DMS79 (cell line): ENCODE measurements at regions not wholly inside any gene's neighbourhood (a gene's known extent, or its start where the extent isn't known, plus 50 kb on each side); places are given as distances from the start of the nearest gene placed in this dataset.
"Not testable (repeated sequence)": the region's sequence is repeated elsewhere in the genome, so short reads cannot be mapped to it uniquely, and the experiment has no call there.

Experiments
- DNase-seq: peaks from one replicate; lab custom pipeline; 2025; lab: John Stamatoyannopoulos, UW

- DNase-seq = no peak
Measured at GRCh38 chr7:142439739-142440138, 181.9 kb upstream of the PRSS58 start.

DNA sequence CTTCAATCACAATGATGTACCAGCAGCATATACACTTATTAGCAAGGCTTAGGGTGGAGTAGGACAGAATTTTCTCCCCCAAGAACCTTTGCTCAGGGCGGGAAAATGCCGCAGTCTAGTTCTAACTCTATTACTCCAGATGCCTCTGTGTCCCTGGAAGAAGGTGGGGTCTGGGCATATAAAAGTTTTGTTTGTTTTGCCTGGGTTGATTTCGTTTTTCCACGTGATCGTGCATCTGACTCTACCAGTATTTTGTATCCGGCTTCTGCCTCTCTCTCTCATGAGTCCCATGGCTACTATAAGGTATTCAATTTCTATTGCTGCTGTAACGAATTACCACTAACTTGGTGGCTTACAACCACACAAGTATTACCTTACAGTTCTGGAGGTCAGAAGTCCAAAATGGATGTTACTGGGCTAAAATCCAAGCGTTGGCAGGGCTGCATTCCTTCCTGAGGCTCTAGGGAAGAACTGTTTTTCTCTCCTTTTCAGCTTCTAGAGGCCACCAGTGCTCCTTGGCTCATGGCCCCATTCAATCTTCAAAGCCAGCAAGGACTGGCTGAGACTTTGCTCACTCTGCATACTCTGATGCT lies 181.2 kb upstream of the PRSS58 start:
- DNase-seq = no peak

DNA sequence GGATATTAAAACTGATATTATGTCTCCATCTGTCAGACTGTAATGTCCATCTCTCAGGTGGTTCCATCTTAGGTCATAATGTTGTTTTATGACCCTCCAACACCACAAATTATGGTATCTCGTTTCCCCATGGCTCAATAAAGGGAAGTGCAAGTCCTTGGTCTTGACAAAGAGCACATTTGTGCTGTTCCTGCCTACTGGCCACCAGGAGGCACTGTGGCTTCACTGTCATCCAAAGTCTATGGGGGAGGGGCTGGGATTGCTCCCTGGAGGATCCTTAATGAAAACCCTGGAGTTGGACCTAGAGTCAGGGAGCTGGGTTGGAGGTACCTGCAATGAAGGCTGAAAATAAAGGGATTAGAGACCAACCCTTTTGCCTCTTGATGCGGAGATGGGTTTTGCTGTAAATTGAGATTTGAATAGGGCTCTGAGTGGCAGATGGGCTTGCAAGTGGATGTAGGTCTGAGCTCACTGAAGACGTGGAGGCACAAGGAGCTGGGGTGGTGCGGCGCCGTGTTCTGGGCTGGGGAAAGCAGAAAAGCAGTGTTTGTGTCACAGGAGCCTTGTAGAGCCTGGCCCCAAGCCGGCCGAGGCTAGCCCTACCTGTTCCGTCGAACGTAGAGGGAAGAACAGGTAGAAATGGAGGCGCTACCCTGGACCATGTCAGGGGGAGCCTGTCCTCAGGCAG lies 180.5 kb upstream of the PRSS58 start:
- DNase-seq = no peak

GRCh38 chr7:142437741-142438140 lies 179.9 kb upstream of the PRSS58 start:
- no peak for DNase-seq

DNA sequence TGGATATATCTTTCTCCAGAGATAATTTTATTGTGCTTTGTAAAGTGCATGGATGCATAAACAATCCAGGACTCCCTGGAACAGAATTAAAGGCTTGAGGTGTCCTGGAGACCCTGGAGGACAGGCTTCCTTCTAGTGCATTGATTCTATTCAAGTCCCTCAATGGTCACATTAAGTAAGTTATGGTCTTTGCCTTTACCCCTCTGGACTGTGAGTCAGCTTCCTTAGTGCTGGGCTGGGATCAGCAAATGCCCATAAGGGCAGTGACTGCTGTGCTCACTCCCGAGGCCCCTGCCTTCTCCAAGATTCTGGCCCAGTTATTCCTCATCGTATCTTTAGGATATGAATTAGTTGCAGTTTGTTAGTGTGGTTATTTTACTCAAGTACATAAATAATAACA lies 178.7 kb upstream of the PRSS58 start:
- no peak for DNase-seq

DNA sequence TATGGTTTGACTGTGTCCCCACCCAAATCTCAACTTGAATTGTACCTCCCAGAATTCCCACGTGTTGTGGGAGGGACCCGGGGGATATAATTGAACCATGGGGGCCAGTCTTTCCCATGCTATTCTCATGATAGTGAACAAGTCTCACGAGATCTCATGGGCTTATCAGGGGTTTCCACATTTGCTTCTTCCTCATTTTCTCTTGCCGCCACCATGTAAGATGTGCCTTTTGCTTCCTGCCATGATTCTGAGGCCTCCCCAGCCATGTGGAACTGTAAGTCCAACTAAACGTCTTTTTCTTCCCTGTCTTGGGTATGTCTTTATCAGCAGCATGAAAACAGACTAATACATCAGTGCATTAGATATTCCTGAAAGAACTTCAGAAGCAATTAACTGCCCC lies 177.7 kb upstream of the PRSS58 start:
- DNase-seq = not testable (repeated sequence)

GRCh38 chr7:142434666-142435167 lies 176.9 kb upstream of the PRSS58 start:
- DNase-seq = no peak

DNA sequence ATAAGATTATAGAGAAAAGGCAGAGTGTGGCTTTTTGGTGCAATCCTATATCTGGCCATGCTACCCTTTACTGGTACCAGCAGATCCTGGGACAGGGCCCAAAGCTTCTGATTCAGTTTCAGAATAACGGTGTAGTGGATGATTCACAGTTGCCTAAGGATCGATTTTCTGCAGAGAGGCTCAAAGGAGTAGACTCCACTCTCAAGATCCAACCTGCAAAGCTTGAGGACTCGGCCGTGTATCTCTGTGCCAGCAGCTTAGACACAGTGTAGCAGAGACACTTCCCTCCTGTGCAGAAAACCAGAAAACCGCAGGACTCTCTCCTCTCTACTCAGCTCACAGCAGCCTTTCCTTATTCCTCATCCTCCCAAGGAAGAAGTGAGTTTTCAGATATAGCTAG lies 176.3 kb upstream of the PRSS58 start:
- DNase-seq = not testable (repeated sequence)

DNA sequence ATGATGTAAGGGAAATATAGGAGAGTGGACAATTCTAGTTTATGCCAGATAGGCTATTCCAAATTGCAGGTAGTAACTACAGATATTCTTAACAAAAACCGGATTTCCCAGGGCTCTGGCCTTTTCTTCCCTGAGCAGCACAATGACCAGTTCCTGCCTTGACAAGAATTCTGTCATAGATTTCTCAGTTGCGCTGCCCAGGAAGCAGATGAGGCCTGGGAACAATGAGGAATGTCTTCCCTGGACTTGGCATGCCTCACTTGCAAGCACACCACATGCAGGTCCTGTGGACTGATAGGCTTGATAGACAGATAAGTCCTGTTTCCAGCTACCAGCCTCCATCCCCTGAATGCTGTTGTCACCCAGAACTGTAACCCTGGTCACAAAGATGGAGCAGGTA lies 174.5 kb upstream of the PRSS58 start:
- DNase-seq = no peak

- DNase-seq = no peak
Measured at GRCh38 chr7:142431491-142431890, 173.6 kb upstream of the PRSS58 start.

DNA sequence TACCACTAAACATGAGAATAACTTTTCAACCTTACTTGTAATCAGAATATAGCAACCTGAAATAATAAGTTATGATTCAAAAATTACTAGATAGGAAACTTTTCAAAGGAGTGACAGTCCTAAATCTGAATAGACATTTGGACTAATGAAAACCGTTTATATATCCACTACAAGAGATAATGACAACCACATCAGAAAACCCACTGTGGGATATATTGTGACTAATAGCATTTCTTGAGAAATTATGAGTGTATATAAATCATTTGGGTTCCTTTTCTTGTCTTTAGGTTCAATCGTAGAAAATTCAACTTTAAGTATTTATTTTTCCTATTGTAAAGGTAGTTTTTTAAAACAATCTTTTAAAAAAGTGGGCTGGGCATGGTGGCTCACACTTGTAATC lies 170.2 kb upstream of the PRSS58 start:
- DNase-seq = no peak

DNA sequence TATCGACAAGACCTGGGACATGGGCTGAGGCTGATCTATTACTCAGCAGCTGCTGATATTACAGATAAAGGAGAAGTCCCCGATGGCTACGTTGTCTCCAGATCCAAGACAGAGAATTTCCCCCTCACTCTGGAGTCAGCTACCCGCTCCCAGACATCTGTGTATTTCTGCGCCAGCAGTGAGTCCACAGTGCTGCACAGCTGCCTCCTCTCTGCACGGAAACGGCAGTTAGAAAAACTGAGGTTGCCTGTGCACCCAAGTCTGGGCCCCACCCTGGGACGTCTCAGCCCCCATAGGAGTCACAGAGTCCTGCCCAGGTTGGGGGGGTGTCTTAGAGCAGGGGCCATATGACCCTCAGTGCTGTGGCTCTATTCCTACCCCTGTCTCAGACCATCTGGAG lies 167.4 kb upstream of the PRSS58 start:
- DNase-seq = no peak

DNA sequence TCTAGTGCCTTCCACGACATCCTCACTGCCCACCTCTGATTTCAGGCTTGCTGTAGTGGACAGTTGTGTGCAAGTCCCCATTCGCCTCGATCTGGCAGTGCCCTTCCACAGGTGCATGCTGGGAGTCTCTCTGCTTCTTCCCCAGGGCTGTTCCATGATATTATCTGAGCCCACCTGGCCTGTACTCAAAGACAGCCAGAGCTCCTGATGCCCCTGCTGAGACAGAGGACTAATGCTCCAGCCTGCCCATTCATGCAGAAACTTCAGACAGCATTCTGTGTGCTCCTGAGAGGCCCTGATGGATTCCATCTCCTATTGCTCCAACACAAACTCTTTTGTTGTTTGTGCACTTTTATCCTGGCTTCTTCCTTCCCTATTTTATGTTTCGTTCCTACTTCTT lies 164.8 kb upstream of the PRSS58 start:
- no peak for DNase-seq

GRCh38 chr7:142420554-142421362 lies 162.9 kb upstream of the PRSS58 start:
- DNase-seq = no peak

- DNase-seq = no peak
Measured at GRCh38 chr7:142418326-142418725, 160.5 kb upstream of the PRSS58 start.

DNA sequence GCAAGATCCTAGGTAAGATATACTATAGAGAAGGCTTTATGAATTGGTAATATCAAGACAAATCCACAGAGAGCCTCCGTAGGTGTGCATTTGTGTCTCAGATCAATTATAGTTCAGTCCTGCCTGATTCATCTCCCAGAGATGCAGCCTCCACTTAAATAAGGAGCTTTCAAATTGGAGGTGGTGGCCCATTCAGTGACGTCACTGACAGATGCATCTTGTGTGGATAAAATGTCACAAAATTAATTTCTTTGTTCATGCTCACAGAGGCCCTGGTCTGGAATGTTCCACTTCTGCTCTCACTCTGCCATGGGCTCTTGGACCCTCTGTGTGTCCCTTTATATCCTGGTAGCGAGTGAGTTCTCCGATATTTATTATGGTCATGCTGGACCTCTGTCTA lies 157.1 kb upstream of the PRSS58 start:
- no peak for DNase-seq

GRCh38 chr7:142414135-142414534 lies 156.3 kb upstream of the PRSS58 start:
- no peak for DNase-seq

GRCh38 chr7:142413280-142414000 lies 155.6 kb upstream of the PRSS58 start:
- DNase-seq = no peak

- DNase-seq = no peak
Measured at GRCh38 chr7:142412551-142413193, 154.8 kb upstream of the PRSS58 start.

DNA sequence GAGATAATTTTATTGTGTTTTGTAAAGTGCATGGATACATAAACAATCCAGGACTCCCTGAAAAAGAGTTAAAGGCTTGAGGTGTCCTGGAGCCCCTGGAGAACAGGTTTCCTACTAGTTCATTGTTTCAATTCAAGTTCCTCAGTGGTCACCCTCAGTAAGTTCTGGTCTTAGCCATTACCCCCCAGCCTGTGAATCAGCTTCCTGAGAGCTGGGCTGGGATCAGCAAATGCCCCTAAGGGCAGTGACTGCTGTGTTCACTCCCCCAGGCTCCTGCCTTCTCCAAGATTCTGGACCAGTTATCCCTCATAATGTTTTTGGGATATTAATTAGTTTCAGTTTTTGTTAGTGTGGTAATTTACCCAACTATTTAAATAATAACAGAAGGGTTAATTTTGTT lies 151.6 kb upstream of the PRSS58 start:
- no peak for DNase-seq

GRCh38 chr7:142408794-142409193 lies 150.9 kb upstream of the PRSS58 start:
- no peak for DNase-seq
